D721Med (cell line): ENCODE measurements at regions not wholly inside any gene's neighbourhood (a gene's known extent, or its start where the extent isn't known, plus 50 kb on each side); places are given as distances from the start of the nearest gene placed in this dataset.

ENCODE experiments used
- DNase-seq: peaks from one replicate; pipeline ENCODE4 v3.0.0; 2011; ENCODE audit warnings: low spot score; ENCODE audit not compliant: insufficient read length
- FAIRE-seq: peaks from 2 replicates; lab custom pipeline; 2011; peaks lifted over from hg19 to GRCh38; lab: Jason Lieb, UNC
- TF ChIP-seq, protein P1 (sequence below): IDR thresholded peaks from 2 replicates; pipeline ENCODE4 v1.5.1; 2012; ENCODE audit warnings: mild to moderate bottlenecking, control low read depth; ENCODE audit not compliant: insufficient read depth; ENCODE audit errors: missing control alignments

GRCh38 chr5:176739461-176740051, 70.8 kb upstream of the UNC5A start:
- FAIRE-seq (no peak), DNase-seq (peak; percentile 3)
- TF ChIP-seq, protein P1, sequence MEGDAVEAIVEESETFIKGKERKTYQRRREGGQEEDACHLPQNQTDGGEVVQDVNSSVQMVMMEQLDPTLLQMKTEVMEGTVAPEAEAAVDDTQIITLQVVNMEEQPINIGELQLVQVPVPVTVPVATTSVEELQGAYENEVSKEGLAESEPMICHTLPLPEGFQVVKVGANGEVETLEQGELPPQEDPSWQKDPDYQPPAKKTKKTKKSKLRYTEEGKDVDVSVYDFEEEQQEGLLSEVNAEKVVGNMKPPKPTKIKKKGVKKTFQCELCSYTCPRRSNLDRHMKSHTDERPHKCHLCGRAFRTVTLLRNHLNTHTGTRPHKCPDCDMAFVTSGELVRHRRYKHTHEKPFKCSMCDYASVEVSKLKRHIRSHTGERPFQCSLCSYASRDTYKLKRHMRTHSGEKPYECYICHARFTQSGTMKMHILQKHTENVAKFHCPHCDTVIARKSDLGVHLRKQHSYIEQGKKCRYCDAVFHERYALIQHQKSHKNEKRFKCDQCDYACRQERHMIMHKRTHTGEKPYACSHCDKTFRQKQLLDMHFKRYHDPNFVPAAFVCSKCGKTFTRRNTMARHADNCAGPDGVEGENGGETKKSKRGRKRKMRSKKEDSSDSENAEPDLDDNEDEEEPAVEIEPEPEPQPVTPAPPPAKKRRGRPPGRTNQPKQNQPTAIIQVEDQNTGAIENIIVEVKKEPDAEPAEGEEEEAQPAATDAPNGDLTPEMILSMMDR: no peak

- TF ChIP-seq, protein P1: no peak
- no peak for FAIRE-seq
- peak; percentile 6 for DNase-seq
Measured at GRCh38 chr5:176740131-176740701, 70.1 kb upstream of the UNC5A start.

GRCh38 chr5:176740702-176741496, 69.5 kb upstream of the UNC5A start:
- DNase-seq (no peak), FAIRE-seq (no peak)
- TF ChIP-seq, protein P1: no peak

DNA sequence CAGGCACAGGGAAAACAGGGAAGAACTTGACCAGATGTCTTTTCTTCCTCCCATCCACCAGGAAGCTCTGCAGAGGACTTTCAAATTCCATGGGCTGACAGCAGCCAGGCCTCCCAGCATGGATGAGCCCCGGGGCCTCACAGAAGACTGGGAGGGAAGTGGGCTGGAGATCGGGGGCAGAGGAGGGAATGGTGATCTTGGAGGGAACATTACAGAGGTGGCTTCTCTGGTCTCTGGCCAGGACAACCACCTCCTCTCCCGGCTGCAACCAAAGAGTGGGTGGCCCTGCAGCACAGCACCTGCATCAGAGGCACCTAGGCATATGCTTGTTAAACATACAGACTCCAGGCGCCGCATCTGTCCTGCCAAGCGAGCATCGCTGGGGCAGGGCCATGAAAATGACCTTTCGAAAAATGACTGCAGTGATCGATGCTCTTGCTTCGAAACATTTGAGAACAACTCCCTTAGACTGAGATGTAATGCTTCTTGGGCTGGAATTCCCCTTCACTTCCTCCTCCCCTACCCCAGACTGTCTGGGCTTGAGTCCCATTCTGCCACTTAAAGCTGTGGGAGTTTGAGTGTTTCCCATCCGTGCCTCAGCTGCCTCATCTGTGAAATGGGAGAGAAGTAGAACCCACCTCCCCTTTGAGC, 68.7 kb upstream of the UNC5A start:
- TF ChIP-seq, protein P1: no peak
- DNase-seq (no peak), FAIRE-seq (no peak)

DNA sequence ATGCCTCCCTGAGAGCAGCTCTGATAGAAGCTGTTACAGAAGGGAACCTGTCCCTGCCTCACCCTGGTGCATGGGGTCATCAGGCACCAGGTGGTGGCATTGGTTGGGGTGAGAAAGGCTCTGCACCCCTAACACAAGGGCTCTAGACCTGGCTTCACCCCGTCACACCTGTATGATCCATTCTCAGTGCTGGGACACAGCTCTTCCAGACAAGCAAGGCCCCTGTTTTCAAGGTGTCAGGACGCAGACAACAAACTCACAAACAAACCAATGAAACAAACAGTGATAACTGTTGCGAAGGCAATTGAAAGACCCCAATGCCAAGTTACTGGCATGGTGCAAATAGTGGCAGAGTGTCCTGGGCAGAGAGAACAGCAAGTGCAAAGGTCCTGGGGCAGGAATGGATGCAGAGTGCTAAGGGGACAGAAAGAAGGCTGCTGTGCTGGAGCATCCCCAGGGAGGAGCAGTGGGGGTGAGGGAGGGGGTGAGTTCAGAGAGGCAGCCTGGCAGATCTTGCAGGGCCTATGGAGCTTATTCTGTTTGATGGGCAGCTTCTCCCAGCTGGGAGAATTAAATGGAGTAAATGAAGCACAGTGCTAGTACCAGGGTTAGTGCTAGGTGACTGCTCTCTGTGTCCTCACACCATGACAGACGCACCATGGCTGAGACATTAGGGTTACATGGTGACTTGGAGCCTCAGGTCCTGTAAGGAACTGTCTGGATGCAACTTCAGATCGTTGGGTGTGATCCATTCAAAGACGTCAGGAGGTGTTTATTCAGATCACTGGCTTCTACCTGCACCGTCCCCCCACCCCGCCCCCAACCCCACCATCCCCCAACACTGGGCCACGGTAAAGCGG, 67.9 kb upstream of the UNC5A start:
- DNase-seq (no peak), FAIRE-seq (no peak)
- TF ChIP-seq, protein P1: no peak

DNA sequence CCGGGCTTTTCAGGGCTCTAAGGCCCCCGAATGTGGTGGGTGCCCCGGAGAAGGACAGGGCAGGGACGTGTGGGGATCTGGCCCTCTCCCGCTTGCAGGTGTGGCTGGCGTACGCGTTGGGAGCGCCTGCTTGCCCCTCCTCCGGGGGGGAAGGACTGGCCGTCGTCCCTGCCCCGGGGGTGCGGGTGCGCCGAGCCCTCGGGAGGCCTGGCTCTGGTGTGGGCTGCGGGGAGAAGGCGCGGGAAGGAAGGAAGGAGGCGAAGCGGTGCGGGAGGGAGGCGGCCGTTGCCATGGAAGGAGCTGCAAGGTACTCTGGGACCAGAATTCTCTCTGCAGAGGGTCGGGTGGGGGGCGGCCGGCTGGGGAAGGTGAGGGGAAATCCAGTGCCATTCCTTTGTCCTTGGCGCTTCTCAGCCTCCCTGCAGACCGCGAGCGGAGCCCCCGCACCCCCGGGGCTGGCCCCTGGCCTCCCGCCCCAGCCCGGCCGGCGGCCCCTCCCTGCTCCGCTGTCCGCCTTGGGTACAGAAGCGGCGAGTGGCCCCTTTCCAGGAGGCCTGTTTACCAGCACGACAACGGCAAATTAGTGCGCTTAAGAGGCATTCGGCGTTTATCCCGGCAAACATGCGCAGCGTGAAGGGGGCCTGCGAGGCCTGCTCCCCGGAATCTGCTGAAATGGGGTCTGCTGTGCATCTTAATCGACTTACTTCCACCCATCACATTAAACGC, 67.1 kb upstream of the UNC5A start:
- DNase-seq: no peak
- FAIRE-seq: no peak
- TF ChIP-seq, protein P1: no peak
